OCI-LY1 (cell line): ENCODE measurements at regions not wholly inside any gene's neighbourhood (a gene's known extent, or its start where the extent isn't known, plus 50 kb on each side); places are given as distances from the start of the nearest gene placed in this dataset.
"Not testable (repeated sequence)": the region's sequence is repeated elsewhere in the genome, so short reads cannot be mapped to it uniquely, and the experiment has no call there.

Experiments used
- EZH2 ChIP-seq: fragments of 200-600 bp; sonication (generic), shearing (Covaris generic); IDR thresholded peaks from 2 replicates; pipeline ENCODE4 v1.8.0; 2017; ENCODE audit warnings: borderline replicate concordance, mixed run types, mild to moderate bottlenecking, antibody characterized with exemption, low read length, moderate library complexity, mixed read lengths
- TF ChIP-seq, protein P1 (sequence below): fragments of 200-600 bp; sonication (generic), shearing (Covaris generic); IDR thresholded peaks from 2 replicates; pipeline ENCODE4 v1.5.1; 2017; ENCODE audit warnings: mild to moderate bottlenecking, antibody characterized with exemption, low read length, moderate library complexity, mixed read lengths

DNA sequence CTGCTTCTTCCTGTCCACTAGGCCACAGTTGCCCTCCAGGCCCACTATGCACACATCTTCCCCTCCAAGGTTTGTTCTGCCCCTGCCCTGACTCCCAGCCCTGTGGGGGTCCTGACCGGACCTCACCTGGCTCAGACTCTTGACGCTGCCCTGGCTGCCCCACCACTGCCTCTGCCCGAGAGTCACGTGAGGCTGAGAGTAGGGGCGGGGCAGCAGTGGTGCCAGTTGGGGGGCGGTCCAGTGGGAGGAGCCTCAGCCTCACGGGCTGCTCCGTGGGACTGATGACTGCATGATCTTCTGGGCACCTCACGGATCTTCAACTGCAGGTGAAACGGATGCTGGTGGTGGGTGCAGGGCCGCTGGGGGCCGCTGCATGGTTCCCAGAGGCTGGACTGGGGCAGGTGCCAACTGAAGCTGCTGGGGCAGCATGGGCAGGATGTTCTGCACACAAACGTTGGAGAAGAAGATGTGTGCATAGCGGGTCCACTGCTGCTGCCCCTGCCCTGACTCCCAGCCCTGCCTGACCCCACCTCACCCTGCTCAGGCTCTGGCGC is 77.6 kb downstream of the HHIPL2 start:
- TF ChIP-seq, protein P1, sequence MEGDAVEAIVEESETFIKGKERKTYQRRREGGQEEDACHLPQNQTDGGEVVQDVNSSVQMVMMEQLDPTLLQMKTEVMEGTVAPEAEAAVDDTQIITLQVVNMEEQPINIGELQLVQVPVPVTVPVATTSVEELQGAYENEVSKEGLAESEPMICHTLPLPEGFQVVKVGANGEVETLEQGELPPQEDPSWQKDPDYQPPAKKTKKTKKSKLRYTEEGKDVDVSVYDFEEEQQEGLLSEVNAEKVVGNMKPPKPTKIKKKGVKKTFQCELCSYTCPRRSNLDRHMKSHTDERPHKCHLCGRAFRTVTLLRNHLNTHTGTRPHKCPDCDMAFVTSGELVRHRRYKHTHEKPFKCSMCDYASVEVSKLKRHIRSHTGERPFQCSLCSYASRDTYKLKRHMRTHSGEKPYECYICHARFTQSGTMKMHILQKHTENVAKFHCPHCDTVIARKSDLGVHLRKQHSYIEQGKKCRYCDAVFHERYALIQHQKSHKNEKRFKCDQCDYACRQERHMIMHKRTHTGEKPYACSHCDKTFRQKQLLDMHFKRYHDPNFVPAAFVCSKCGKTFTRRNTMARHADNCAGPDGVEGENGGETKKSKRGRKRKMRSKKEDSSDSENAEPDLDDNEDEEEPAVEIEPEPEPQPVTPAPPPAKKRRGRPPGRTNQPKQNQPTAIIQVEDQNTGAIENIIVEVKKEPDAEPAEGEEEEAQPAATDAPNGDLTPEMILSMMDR = not testable (repeated sequence)
- not testable (repeated sequence) for TF ChIP-seq EZH2
